GM13977 (cell line): ENCODE measurements at regions not wholly inside any gene's neighbourhood (a gene's known extent, or its start where the extent isn't known, plus 50 kb on each side); places are given as distances from the start of the nearest gene placed in this dataset.

Source experiments
- DNase-seq: peaks from one replicate; pipeline ENCODE4 v3.0.0; 2012; ENCODE audit warnings: low spot score
- in situ Hi-C: fragments of 300-500 bp; cut with MboI; formaldehyde crosslinking; loops from one replicate; pipeline ENCODE4 v1.12.0; 2022; ENCODE audit warnings: low sequenced_read_pairs, low pct_unique_long_range_greater_than_20kb, mixed read lengths, inconsistent platforms; ENCODE audit not compliant: unreplicated experiment
- TF ChIP-seq, protein P1 (sequence below): IDR thresholded peaks from 2 replicates; pipeline ENCODE4 v1.5.1; 2012; ENCODE audit warnings: mild to moderate bottlenecking, control low read depth; ENCODE audit not compliant: insufficient read depth; ENCODE audit errors: extremely low read depth, missing control alignments

DNA sequence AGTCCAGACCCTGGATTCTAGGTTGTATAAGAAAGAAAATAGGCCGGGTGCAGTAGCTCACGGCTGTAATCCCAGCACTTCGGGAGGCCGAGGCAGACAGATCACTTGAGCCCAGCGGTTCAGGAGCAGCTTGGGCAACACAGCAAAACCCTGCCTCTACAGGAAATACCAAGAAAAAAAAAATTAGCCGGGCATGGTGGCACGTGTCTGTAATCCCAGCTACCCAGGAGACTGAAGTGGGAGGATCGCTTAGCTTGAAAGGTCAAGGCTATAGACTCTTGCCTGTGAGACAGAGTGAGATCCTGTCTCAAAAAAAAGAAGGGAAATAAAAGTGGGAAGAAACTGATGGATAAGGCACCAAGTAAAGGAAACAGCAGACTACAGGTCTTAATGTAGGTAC is 287.9 kb upstream of the KLF14 start:
- in situ Hi-C loops, result no loop called here
- DNase-seq, result no peak
- TF ChIP-seq, protein P1, sequence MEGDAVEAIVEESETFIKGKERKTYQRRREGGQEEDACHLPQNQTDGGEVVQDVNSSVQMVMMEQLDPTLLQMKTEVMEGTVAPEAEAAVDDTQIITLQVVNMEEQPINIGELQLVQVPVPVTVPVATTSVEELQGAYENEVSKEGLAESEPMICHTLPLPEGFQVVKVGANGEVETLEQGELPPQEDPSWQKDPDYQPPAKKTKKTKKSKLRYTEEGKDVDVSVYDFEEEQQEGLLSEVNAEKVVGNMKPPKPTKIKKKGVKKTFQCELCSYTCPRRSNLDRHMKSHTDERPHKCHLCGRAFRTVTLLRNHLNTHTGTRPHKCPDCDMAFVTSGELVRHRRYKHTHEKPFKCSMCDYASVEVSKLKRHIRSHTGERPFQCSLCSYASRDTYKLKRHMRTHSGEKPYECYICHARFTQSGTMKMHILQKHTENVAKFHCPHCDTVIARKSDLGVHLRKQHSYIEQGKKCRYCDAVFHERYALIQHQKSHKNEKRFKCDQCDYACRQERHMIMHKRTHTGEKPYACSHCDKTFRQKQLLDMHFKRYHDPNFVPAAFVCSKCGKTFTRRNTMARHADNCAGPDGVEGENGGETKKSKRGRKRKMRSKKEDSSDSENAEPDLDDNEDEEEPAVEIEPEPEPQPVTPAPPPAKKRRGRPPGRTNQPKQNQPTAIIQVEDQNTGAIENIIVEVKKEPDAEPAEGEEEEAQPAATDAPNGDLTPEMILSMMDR, result no peak

DNA sequence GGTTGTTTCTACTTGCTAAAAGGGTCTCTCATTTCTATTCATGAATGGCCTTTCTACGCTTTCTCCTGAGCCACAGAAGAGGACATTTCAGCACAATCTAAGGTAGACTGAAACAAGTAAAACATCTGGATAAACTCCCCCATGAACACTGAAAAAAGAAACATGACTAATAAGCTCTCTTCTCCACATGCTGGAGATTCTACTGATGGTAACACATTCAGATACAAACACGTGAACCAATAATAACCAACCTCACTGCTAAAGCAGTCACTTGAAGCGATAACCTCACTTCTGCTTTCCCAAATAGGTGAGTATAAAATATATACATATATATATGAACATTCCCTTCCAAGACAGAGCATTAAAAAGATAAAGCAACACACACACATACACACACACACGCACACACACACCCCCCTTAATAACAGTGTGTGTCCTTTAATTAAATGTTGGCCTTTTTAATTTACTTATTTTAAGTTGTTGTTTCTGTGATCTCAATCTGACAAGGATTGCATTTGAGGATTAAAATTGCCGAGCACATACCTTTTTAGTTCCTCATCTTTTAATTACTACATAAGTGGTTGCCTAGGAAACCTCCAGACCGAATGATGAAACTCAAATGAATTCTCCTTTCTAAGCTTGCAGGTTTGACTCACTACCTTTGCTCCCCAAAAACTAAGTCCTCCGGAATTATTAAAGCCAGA is 292.4 kb upstream of the KLF14 start:
- TF ChIP-seq, protein P1, result no peak
- in situ Hi-C loops, result no loop called here
- no peak for DNase-seq

DNA sequence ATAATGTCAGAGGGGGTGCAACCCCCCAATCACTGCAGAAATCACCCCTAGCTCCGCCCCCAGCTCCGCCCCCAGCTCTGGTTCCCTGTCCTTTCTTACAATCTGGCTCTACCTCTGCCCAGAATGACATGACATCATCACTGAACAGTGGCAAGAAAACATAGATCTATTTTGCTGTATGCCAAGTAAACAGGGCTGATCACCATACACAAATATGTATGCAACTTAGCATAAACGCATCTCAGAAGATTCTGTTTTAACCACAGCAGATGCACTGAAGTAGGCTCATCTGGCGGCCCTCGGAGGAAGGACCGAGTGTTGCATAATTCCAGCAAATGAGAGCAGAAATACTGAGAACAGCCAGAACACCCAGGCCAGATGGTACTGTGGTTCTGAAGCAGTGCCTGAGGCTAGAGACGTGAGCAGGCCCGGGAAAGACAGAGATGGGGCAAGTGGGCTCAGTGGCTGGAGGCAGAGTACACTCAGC is 293.3 kb upstream of the KLF14 start:
- no peak for DNase-seq
- TF ChIP-seq, protein P1, result no peak
- in situ Hi-C loops, result no loop called here

- no peak for DNase-seq
- in situ Hi-C loops, result no loop called here
- TF ChIP-seq, protein P1, result no peak
These were observed 294.3 kb upstream of the KLF14 start for GRCh38 chr7:131028295-131028694.

- TF ChIP-seq, protein P1, result no peak
- no peak for DNase-seq
- in situ Hi-C loops, result no loop called here
These were observed 295.0 kb upstream of the KLF14 start for GRCh38 chr7:131029002-131029401.

DNA sequence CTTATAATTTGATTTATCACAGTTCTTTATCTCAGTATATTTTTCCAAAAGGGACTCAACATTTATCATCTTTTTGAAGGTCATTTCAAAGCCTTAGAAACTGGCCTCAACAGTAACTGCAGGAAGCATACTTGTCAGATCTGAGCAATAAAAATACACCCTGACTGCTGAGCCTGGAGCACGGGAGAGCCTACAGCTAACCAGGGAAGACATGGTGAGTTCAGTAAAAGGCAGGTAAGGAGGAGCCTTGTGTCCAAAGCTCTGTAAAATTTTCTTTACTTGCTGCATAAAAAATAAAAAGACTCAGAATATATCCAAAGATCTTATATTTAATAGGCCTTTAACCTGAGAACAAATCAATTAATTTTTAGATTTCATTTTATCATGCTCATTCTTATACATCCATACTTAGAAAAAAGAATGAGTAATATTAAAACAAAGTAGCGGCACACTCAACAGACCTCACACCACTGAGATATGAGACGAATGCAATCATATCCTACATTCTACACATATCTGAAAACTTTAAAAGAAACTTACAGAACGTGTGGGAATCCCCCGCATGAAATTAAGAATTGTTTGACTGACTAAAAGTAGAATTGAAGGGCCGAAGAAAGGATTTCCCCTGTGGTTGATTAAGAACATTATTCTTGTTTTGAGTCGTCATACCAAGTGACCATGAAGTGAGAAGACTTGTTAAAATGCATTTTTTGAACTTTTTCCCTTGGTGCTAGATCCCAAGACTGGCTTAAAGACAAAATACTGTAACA is 296.4 kb upstream of the MKLN1 start:
- TF ChIP-seq, protein P1, result no peak
- DNase-seq, result peak; percentile 45
- in situ Hi-C loops, result no loop called here
